Esophagus muscularis mucosa (tissue), 4 donors: ENCODE measurements at regions not wholly inside any gene's neighbourhood (a gene's known extent, or its start where the extent isn't known, plus 50 kb on each side); places are given as distances from the start of the nearest gene placed in this dataset.
"Not testable (repeated sequence)": the region's sequence is repeated elsewhere in the genome, so short reads cannot be mapped to it uniquely, and the experiment has no call there.

Experiments used
- CTCF ChIP-seq, 3 experiments: fragments of 200-600 bp in 2 of 3; fragments of 450-650 bp in 1 of 3; sonication (generic) in 2 of 3; IDR thresholded peaks; one replicate each; pipeline ENCODE4 v1.5.1; 2017 to 2019; ENCODE audit warnings: antibody characterized with exemption in 3 of 3, mild to moderate bottlenecking in 2 of 3, moderate library complexity in 1 of 3
- EP300 ChIP-seq: sonication (generic); formaldehyde crosslinking; IDR thresholded peaks from one replicate; pipeline ENCODE4 v1.6.1; 2017; ENCODE audit warnings: antibody characterized with exemption
- POLR2A ChIP-seq: fragments of 450-650 bp; IDR thresholded peaks from one replicate; pipeline ENCODE4 v1.6.1; 2017; ENCODE audit warnings: antibody characterized with exemption, moderate library complexity, mild to moderate bottlenecking, low read depth
- POLR2AphosphoS5 ChIP-seq, 2 donors: sonication (generic); formaldehyde crosslinking; IDR thresholded peaks; one replicate each; pipeline ENCODE4 v1.6.1; 2017; ENCODE audit warnings: antibody characterized with exemption in 2 of 2

DNA sequence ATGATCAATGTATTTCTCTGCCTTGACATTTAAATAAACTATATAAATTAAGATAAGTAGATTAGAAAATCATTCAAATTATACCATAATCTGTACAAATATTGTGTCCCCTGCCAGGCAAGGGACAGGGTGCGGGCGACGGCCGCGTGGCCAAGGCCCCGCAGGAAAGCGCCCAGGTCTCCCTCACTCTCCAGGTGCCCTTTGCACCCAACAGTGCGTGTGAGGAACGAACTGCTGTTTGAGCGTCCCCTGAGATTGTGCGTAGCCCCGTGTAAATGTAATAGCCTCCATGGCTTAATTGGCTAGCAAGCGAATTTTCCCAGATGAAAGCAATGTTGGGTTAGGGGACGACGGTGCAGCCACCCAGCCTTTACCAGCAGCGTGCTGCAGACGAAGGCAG, 161.4 kb downstream of the SYT15 start:
- not testable (repeated sequence) for TF ChIP-seq EP300; POLR2A; CTCF (IDR thresholded peaks at IDR 0.05); POLR2AphosphoS5 (IDR thresholded peaks at IDR 0.05)
